ENCODE measurements at regions not wholly inside any gene's neighbourhood (a gene's known extent, or its start where the extent isn't known, plus 50 kb on each side); places are given as distances from the start of the nearest gene placed in this dataset.

DNA sequence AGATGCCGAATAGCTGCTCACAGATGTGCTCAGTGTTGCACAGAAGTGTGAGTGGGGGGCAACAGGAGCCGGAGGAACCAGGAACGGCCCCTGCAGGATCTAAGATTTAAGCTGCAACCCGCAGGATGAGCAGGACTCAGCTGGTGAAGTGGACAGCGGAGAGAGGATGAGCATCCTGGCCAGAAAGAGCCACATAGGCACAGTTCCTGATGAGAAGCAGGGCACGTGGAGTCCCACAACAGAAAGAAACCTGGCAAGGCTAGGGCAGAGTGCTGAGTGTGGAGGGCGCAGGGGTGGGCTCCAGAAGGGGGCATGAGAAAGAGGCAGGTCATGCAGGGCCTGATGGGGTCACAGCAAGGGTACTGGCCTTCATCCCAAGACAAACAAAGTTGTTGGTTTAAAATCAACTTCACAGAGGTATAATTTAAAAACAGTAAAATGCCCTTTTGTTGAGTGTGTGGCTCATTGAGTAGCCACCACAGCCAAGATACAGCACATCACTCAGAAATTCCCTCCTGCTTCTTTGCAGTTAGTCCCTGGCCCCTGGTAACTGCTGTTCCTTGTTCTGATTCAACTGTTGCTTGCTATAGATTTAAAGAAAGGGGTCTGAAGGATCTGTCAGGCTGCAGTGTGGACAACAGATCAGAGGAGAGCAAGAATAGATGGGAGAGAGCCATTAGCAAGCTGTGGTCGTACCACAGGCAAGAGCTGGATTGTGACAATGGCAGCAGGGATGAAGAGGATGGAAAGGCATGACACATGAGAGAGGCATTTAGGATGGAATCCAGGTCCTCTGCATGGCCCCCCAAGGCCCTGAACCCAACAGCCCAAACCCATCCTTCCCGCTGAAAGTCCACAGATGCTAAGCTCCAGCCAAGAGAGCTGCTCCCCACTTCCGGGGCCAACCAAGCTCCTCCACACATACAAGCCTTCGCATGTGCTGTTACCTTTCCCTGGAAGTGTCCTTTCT, 53.1 kb upstream of the OSBPL3 start:
- TF ChIP-seq, protein P1, sequence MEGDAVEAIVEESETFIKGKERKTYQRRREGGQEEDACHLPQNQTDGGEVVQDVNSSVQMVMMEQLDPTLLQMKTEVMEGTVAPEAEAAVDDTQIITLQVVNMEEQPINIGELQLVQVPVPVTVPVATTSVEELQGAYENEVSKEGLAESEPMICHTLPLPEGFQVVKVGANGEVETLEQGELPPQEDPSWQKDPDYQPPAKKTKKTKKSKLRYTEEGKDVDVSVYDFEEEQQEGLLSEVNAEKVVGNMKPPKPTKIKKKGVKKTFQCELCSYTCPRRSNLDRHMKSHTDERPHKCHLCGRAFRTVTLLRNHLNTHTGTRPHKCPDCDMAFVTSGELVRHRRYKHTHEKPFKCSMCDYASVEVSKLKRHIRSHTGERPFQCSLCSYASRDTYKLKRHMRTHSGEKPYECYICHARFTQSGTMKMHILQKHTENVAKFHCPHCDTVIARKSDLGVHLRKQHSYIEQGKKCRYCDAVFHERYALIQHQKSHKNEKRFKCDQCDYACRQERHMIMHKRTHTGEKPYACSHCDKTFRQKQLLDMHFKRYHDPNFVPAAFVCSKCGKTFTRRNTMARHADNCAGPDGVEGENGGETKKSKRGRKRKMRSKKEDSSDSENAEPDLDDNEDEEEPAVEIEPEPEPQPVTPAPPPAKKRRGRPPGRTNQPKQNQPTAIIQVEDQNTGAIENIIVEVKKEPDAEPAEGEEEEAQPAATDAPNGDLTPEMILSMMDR (IDR thresholded peaks at IDR 0.05): no peak
- Histone ChIP-seq H3K27ac (no peak overlapping the region), H3K9me3 (no peaks in the 10 kb centered on the region), H3K36me3 (no peaks in the 10 kb centered on the region), H3K4me1 (no peaks in the 10 kb centered on the region), H3K4me3 (no peak overlapping the region), H3K27me3 (no peaks in the 10 kb centered on the region)
- no peak for DNase-seq (ENCODE audit: low spot score in 2 of 2)
- intact Hi-C loops (cut with DNase I): no loop called here

DNA sequence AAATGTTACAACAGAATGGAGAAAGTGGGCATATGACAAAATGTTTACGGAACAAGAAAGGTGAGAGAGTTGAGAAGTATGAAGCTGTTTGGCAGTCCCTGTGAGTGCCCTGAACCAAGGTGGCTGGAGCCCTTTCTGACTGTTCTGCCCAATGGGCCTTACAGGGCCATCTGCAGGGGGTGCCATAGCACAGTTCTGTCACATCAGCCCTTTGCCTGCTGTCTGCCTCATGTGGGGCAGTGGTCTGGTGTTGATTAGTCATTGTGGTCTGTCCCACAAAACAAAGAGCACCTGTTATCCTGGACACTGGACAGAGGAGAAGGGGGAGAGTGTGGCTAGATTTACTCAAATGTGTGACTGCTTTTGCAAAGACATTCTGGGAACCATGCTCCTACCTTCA, 51.5 kb upstream of the OSBPL3 start:
- H3K4me3 ChIP-seq: no peak overlapping the region
- no peaks in the 10 kb centered on the region for H3K27me3 ChIP-seq
- no peaks in the 10 kb centered on the region for H3K4me1 ChIP-seq
- DNase-seq (ENCODE audit: low spot score in 2 of 2): no peak
- H3K36me3 ChIP-seq: no peaks in the 10 kb centered on the region
- intact Hi-C loops (cut with DNase I): no loop called here
- H3K9me3 ChIP-seq: no peaks in the 10 kb centered on the region
- no peak overlapping the region for H3K27ac ChIP-seq
- TF ChIP-seq, protein P1 (IDR thresholded peaks at IDR 0.05): no peak

DNA sequence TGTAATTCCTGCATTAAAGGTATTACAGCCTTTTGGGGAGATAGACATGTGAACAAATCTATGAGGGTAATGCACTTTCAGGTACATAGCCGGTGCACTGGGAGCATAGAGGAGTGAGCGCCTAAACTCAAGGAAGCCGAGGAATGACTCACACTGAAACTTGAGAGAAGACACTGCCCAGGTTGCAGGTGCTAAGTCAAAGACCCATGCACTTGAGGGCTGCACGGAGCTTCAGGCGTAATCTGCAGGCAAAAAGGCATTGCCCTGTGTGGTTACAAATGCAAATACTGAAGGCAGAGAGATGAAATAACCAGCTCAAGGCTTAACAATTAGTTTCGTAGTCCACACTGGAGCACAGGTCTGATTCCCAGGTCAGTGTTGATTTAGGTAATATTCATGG, 51.0 kb upstream of the OSBPL3 start:
- Histone ChIP-seq H3K4me3 (no peak overlapping the region), H3K4me1 (no peaks in the 10 kb centered on the region), H3K27ac (no peak overlapping the region), H3K27me3 (no peaks in the 10 kb centered on the region), H3K36me3 (no peaks in the 10 kb centered on the region), H3K9me3 (no peaks in the 10 kb centered on the region)
- DNase-seq (ENCODE audit: low spot score in 2 of 2): no peak
- intact Hi-C loops (cut with DNase I): no loop called here
- TF ChIP-seq, protein P1 (IDR thresholded peaks at IDR 0.05): no peak

All from ascending aorta (tissue), 2 donors.